NCI-H2196 treated with DMSO at 0.1 percent for 48 hours (cell line): ENCODE measurements at regions not wholly inside any gene's neighbourhood (a gene's known extent, or its start where the extent isn't known, plus 50 kb on each side); places are given as distances from the start of the nearest gene placed in this dataset.

Source experiments
- DNase-seq: peaks from one replicate; lab custom pipeline; 2025; ENCODE audit not compliant: unreplicated experiment; lab: John Stamatoyannopoulos, UW

DNA sequence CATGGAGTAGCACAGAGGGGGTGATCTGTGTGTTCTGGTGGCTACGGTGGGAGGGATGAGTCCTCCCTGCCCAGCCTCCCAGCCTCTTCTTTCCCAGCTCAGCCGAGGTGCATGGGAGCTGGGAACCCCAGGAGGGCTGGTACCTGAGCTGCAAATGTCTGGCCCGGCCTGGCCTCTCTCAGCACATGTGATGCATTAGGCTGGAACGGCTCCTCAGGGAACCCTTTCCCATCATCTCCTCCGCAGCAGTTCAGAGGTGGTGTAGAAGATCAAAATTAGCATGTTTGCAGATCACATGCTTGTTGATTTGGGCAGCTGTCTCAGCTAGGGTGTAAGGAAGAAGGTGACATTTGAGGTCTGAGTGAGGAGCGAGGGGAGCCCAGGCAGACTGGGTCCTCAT lies 126.6 kb downstream of the EMX2 start:
- no peak for DNase-seq

DNA sequence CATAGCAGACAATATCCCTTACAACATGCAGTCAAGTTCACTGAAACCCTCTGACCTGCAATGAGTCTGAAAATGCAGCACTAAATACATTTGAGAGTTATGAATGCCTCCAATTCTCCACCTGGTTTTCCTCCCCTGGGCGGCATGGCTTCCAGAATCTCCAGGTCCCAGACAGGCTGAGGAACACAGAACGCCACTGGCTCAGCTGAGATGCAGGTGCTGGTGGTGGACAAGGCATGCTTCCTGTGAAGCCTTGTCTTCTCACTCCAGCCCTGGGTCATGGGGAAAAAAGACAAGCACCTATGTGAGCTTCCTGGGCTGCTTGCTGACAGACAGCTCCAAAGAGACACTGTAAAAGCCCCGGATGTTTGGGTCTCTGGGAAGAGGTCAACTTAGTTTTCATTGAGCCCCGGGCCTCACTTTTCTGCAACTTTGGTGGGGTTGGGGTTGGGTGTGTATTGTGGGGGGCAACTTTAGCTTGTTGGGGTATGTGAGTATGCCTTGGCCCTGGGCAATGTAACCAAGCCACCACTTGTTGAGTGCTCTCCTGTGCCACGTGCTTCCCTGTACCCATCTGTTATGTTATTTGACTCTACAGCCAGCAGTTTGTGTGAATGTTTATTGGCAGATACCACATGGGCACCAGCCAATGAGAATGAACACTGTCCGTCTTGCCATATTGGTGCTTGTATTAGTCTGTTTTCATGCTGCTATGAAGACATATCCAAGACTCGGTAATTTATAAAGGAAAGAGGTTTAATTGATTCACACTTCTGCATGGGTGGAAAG lies 127.8 kb downstream of the EMX2 start:
- DNase-seq: no peak

DNA sequence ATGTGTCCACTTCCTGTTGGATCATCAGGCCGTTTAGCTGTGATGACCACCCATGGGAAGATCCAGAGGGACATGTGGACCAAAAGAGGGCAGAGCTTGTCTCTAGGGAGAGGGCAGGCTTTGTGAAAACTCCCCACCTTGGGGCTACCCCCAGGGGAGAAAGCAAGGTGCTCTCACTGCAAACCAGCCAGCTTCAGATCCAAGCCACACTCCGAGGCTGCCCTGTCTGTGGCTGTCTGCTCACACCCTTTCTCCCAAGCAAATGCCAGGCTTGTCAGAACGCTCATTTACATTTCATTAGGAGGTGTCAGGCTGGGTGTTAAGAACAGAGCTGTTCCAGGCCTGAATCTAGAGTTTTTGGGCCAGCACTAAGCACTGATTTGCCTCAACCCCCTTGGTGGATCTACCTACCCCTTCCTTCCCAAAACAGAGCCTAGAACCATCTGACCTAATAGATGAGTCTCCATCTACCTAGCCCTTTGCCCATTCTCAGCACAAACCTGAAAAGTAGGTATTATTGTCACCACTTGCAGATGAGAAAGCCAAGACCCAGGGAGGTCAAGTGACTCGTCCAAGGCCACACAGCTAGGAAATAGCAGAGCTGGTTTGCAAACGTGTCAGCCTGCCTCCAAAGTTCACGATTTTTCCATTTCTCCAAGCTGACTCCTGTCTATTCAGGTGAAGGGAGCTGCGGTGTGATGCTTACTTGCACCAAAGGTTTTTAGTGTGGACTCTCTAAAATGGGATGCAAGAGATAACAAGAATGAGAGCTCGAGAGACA lies 130.9 kb downstream of the EMX2 start:
- DNase-seq: no peak

DNA sequence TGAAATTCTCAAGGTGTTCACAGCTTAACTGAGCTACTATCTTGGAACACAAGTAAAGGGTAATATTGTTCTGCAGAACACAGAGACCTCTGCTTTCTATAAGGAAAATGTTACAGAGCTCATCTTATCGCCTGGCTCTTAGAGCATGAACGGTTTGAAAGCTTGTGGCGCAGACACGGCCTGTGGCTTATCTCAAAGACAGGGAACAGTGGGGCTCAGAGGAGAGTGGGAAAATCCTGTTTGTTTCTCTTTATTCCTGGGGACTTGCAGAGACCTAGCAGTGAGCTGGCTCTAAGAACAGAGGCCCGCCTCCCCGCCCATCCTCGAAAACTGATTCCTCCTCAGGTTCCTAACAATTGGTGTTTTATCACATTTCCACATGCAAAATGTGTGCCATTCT lies 131.7 kb downstream of the EMX2 start:
- DNase-seq: no peak

DNA sequence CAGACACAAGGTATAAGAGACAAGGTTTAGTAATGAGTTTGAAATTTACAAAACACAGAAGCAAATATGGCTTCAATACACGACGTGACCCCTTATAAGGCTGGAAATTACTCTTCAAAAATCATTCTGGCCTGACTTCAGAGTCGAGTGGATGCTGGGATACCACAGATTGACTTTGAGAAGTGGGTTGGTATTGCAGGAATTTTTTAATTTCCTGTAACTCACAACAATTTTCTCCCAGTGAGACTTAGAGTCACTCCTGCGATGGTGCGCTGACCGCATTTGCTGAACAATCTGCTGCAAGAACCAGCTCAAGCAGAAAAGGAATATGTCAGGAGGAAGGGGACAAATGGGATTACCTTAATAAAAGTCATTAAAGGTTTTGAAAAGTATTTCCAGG lies 132.1 kb downstream of the EMX2 start:
- no peak for DNase-seq

DNA sequence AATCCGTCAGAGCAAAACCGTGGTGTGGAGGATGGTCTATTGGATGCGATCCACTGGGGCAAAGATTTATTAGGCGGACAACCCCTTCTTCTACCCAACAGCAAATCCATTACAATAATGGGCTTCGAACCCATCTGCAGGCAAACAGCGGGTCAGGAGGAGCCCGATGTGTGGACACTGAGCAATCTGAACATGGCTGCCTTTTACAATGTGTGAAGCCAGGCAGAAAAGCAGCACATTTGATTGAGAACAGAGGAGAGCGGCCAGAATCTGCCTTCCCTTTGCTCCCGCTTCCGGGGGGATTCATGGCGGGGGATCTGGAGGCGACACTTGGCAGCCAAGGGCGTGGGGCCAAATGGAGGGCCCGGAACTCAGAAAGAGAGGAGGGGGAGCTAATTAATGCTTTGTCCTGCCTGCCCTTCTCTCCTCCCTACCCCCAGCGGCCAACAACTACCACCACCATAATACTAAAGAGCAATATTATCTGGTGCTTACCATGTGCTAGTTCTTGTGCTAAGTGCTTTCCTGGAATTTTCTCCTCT lies 133.0 kb downstream of the EMX2 start:
- DNase-seq: no peak

DNA sequence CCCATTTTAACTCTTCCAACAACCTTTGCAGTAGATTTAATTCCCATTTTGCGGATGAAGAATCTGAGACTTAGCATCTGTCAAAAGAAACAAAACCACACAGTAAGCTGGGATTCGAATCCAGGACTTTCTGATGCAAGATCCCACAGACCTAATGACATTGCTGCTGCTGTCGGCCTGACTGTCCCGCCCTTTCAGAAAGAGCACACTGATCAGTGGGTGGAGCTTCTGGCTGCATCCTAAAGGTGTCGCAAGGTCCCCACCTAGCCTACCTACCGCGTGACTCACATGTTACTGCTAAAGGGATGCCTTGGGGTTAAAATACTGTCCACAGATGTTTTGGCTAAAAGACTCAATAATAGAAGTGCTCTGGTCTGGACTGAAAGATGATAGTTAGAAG lies 134.7 kb downstream of the EMX2 start:
- DNase-seq: no peak

DNA sequence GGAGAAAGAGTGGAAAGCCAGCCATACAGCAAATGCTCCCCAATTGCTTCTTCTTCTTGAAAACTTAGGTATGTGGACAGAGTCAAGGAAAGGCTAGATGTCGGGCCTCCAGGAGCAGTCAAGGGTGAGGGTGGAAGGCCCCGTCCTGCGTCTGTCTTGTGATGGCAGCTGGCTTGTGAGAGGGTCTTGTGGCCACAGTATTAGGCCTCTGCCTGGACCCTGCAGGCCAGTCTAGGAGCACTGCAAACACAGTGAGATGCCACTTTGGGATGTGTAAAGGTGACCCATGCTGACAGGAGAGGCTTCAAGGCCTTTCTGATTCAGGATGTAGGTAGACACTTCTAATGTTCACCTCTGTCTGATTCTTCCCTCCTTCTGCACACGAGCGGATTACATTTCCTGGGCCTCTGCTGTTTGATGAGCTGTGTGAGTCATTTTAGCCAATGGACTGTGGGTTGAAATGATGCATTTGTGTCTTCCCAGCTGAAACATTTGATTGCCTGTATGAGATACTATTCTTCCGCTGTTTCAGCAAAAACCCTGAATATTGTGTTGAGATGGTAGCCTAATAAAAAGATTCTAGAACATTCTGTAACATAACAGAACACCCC lies 135.4 kb downstream of the EMX2 start:
- DNase-seq: no peak

DNA sequence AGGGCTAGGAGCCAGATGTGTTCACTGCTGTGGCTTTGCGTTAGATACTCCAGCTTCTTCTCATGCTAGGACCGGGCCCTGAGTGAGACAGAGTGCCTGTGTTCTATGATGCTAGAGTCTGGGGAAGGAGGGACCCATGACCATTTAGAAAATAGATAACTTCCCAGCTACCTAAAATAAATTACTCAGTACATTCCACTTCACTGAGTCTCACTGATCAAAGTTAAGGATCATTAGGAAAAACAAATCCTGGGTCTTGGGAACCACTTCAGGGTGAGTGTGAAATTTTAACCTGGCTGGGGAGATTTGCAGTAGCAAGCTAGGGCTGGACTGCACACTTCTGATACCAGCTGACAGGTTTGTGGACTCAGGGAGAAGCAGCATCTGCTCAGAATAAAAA lies 138.1 kb downstream of the EMX2 start:
- no peak for DNase-seq

DNA sequence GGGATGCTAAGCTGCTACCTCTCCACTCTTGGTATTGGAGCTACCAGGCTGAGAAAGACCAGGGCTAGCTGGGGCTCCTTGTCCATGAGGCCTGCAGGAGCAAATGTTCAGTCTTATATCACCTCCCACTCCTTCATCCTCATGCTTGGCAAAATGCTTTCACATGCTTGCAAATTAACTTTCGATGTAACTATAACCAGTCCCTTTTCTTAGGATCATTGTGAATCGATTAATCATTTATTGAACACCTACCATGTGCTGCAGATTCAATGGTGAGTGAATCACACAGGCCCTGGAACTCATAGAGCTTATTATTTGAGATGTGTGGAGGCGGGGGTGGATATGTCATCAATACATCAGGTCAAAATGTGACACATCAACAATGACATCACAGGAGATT lies 138.6 kb downstream of the EMX2 start:
- no peak for DNase-seq

DNA sequence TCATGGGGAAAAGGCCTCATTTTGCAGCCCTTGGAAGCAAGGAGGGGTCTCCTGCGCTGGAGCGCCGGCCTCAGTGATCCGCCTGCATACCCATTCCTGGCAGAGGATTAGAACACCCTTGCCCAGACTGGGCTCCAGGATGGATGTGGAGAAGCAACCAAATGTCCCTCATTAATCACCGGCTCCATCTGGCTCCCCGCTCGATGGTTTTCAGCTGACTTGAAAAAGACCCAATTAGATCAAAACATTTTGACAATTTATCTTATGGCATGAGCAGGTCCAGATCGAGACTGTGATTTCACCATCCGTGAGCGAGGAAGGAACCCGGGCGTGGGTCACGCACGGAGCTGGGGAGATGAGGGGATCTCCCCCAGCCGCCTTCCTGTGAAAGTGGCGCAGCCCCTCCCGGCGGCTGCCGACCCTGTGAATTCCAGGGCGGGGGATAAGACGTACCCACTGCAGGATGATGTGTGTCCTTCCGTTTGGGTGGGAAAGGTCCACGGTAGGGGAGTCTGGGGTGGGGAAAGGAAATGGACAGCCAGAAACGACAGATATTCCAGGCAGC lies 141.6 kb downstream of the EMX2 start:
- no peak for DNase-seq

DNA sequence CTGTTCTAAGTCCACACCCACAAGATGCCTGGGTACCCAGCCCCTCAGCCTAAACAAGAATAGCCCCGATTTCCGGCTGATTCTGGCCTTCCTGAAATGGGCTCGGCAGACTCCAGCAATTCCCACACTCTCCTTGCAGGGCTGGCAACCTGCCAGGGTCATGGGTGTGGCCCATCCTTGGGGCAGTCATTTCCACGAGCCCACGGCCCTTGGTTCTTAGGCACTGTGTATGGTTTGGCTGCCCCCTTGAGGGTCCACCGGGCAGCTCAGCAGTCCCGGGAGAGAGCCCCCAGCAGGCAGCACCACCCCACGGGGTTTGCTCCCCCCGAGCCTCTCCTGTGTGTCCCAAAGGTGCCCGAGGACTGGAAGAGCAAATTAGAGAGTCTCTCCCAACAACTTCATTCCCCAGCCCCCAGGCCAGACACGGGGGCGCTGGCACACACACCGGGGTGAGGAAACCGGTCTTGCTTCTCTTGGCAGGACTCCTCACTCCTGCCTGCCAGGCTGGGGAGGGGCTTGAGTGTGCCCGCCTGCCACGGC lies 142.2 kb downstream of the EMX2 start:
- DNase-seq: no peak

DNA sequence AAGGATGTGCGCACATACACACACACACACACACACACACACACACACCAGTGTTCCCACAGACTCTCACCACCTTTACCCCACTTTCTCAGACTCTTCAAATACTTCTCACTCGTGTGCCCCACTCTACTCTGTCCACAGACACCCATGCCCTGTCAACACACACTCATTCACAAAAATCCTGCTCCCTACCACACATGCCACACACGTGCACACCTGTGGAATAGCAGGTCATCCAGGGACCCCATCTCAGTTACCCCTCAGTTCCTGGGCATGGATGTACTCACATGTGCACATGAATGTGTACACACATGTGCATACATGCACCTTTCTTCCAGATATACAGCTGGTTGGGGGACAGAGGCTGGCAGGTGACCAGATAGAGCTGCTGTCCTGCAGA lies 142.9 kb downstream of the EMX2 start:
- DNase-seq: no peak

DNA sequence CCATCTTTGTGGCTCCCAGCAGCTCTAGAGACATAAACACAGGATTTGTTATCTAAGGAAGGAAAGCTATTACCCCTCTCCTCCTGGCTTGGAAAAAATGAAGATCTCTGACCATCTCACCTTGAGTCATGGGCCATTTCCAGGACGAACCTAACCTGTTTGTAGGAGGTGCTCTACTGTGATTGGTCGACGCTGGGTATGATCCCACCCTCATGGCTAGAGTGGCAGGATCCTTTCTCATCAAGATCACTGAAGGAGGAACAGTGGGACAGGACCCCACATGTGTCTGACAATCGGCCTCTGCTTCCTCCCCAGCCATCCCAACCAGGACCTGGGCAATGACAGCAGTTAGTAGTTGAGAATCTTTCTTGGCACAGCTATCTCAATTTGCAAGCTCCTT lies 144.1 kb downstream of the EMX2 start:
- DNase-seq: no peak

DNA sequence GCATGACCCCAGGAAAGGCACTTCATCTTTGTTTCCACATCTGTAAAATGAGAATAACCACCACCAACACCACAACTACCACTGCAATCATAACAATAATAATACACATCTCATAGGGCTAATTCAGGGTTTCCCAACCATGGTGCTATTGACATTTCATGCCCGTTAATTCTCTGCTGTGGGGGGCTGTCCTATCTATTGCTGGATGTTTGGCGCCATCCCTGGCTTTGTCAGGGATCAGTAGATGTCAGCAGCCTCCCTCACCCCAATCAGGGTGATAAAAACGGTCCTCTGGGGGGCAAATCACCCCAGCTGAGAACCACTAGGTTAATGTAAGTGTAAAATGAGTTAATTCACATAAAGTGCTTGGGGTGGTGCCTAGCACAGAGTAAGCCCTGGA lies 145.8 kb downstream of the EMX2 start:
- DNase-seq: no peak

DNA sequence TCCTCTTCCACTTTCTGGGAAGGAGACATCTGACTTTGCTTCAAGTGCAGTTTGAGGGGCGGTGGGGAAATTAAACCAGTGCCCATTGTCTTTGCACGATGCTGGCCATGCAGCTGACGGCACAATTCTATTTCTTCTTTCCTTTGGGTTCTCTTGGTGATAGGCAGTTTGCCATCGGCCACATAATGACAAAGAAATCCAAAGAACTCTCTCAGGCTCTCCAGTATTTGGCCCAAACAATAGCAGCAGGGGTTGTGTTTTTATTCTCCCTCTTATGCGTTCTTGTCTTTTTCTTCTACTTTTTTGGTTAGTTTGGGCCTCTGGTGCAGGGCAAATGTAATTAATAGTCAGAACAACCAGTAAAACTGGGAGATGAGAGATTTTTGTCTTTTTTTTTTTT lies 147.0 kb downstream of the EMX2 start:
- DNase-seq: no peak

DNA sequence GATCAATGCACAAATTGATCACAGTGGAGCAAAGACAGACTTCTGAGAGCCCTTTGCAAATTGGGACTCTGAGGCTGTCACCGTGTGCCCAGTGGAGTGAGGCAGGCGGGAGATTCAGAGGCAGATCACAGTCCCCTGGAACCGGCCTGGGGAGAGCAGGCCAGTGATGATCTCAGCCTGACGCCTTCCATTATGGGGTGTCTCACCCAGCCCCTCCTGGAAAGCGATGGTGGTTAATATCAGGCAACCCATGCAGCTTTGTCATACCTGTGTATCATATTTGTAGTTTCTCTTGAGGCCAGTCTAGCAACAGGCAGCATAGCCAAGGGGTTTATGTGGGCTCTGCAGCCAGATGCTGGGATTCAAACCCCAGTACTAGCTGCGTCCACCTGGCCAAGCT lies 147.8 kb downstream of the EMX2 start:
- DNase-seq: no peak

DNA sequence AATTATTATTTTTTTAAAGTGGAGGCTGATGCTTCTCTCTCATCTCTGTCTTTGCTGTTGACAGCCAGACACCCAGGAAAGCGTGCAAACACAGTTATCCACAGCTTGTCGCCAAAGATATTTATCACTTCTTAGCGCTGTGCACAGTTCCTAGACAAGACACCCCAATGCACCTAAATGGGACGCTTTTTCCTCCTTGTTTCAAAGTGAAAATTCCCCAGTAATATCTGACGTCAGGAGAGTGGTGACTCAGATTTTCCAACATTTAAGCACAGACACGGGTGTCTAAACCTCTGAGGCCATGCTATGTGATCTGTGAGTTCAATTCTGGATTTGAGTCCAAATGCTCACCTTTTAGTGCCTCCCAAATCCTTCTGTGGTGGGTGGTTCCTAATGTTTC lies 151.6 kb downstream of the EMX2 start:
- no peak for DNase-seq

DNA sequence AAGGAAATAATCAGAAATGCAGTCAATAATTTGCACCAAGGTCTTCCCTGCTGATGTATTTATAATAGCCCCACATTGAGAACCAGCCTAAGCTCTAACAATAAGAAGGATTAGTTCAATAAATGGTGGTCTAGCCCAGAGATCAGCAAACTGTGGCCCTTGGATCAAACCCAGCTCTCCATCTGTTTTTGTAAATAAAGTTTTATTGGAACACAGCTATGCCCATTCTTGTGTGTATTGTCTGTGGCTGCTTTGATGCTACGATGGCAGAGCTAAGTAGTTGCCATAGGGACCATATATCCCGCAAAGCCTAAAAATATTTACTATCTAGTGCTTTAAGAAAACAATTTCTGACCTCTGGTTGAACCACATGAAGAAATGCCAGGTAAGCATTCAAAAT lies 154.9 kb downstream of the EMX2 start:
- no peak for DNase-seq

DNA sequence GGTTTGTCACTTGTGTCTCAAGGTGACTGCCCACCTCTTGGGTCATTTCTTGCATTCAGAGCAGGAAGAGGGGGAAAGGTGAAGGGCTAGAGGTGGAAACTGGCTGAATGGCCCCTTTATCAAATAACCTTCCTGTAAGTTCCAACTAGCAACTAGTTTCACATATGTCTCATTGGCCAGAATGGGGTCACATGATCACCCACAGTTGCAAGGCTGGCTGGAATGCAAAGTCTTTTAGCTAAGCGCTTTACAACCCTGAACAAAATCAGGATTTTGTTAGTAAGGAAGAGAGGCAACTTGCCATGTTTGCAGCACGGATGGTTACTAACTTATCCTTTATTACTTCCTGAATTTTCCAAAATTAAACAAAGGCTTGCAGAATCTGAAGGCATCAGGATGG lies 156.3 kb downstream of the EMX2 start:
- no peak for DNase-seq

DNA sequence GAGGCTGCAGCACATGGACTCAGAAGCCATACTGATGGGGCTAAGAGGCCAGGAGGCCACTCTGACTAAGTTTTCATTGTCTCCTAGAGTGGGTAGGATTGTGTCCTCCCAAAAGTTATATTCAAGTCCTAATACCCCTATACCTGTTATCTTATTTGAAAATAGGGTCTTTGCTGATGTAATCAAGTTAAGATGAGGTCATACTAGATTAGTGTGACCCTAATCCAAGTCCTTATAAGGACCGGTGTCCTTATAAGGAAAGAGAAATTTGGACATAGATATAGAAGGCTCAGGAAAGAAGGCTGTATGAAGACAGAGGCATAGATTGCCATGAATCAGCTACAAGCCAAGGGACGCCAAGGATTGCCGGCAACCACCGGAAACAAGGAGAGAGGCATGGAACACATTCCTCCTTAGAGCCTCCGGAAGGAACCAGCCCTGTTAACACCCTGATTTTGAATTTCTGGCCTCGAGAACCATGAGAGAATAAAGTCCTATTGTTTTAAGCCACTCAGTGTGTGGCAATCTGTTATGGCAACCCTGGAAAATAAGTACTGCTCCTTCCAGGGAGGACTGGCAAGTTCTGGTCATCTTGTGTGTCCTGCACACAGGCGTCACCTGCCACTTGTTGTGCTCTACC lies 157.0 kb downstream of the EMX2 start:
- DNase-seq: no peak
